OCI-LY7 (cell line): ENCODE measurements at regions not wholly inside any gene's neighbourhood (a gene's known extent, or its start where the extent isn't known, plus 50 kb on each side); places are given as distances from the start of the nearest gene placed in this dataset.

Experiments
- EZH2phosphoT487 ChIP-seq: fragments of 200-600 bp; sonication (generic); IDR thresholded peaks from 2 replicates; pipeline ENCODE4 v1.6.1; 2018; ENCODE audit warnings: low read depth, borderline replicate concordance, mild to moderate bottlenecking, mixed run types, antibody characterized with exemption, low read length, moderate library complexity, mixed read lengths
- TF ChIP-seq, protein P1 (sequence below): fragments of 200-600 bp; sonication (generic); conservative IDR thresholded peaks from 2 replicates; pipeline ENCODE4 v1.5.1; 2014; ENCODE audit warnings: mild to moderate bottlenecking, antibody characterized with exemption, low read length, moderate library complexity, mixed read lengths

DNA sequence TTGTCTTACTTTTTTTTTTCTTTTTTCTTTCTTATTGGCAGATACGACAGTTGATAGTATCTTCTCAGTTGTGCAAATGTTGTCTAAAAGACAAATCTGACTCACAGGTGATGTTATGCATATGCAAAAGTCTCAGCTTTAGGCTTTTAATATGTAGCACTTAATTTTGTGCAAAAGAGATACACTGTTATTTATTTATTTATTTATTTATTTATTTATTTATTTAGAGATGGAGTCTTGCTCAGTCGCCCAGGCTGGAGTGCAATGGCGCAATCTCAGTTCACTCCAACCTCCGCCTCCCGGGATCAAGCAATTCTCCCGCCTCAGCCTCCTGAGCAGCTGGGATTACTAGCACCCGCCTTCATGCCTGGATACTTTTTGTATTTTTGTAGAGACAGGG, 383.9 kb upstream of the PCDH9 start:
- TF ChIP-seq, protein P1, sequence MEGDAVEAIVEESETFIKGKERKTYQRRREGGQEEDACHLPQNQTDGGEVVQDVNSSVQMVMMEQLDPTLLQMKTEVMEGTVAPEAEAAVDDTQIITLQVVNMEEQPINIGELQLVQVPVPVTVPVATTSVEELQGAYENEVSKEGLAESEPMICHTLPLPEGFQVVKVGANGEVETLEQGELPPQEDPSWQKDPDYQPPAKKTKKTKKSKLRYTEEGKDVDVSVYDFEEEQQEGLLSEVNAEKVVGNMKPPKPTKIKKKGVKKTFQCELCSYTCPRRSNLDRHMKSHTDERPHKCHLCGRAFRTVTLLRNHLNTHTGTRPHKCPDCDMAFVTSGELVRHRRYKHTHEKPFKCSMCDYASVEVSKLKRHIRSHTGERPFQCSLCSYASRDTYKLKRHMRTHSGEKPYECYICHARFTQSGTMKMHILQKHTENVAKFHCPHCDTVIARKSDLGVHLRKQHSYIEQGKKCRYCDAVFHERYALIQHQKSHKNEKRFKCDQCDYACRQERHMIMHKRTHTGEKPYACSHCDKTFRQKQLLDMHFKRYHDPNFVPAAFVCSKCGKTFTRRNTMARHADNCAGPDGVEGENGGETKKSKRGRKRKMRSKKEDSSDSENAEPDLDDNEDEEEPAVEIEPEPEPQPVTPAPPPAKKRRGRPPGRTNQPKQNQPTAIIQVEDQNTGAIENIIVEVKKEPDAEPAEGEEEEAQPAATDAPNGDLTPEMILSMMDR = no peak
- no peak for TF ChIP-seq EZH2phosphoT487
